Spinal cord (tissue), 9 donors: ENCODE measurements at regions not wholly inside any gene's neighbourhood (a gene's known extent, or its start where the extent isn't known, plus 50 kb on each side); places are given as distances from the start of the nearest gene placed in this dataset.
A peak's percentile ranks its signal among the peaks of the same experiment; 100 is the strongest.
"Not testable (repeated sequence)": the region's sequence is repeated elsewhere in the genome, so short reads cannot be mapped to it uniquely, and the experiment has no call there.

Experiments
- DNase-seq, 6 donors: peaks; one replicate each; pipeline versions ENCODE4 v3.0.0 to v3.0.0-alpha.2; 2013 to 2015; ENCODE audit warnings: low spot score in 6 of 6, low read depth in 4 of 6
- H3K27ac ChIP-seq: one replicate; pipeline ENCODE4 v1.5.1; 2013; ENCODE audit warnings: low read depth, low read length, control low read depth
- H3K27me3 ChIP-seq: one replicate; pipeline ENCODE4 v1.6.1; 2013; ENCODE audit warnings: low read length; ENCODE audit not compliant: control insufficient read depth, insufficient read depth
- H3K36me3 ChIP-seq: one replicate; pipeline ENCODE4 v1.6.1; 2013; ENCODE audit warnings: low read length; ENCODE audit not compliant: control insufficient read depth, insufficient read depth
- H3K4me1 ChIP-seq: one replicate; pipeline ENCODE4 v1.6.1; 2013; ENCODE audit warnings: low read length; ENCODE audit not compliant: control insufficient read depth, insufficient read depth
- H3K4me3 ChIP-seq: one replicate; pipeline ENCODE4 v1.5.1; 2013; ENCODE audit warnings: low read depth, low read length, control low read depth
- H3K9me3 ChIP-seq: one replicate; pipeline ENCODE4 v1.6.1; 2013; ENCODE audit warnings: low read length; ENCODE audit not compliant: control insufficient read depth, insufficient read depth
- WGBS: methylation state at CpG from one replicate; pipeline ENCODE4 v1.1.5; 2013; ENCODE audit warnings: missing lambda C conversion rate; ENCODE audit not compliant: insufficient coverage; 5-methylcytosine and 5-hydroxymethylcytosine counted together
- donor health status: healthy.

- H3K36me3 ChIP-seq, result no peaks in the 10 kb centered on the region
- no peaks in the 10 kb centered on the region for H3K27me3 ChIP-seq
- no peaks in the 10 kb centered on the region for H3K4me1 ChIP-seq
- no CpG with 5 or more reads among the region's 1 CpG for WGBS
- no peak for DNase-seq
- H3K27ac ChIP-seq, result no peak overlapping the region
- no peak overlapping the region for H3K4me3 ChIP-seq
- no peaks in the 10 kb centered on the region for H3K9me3 ChIP-seq
These were observed 1483.7 kb upstream of the ACO1 start for GRCh38 chr9:30900706-30901105.

GRCh38 chr9:30913331-30913730 is 1471.1 kb upstream of the ACO1 start:
- WGBS, result no CpG with 5 or more reads among the region's 3 CpGs
- H3K4me1 ChIP-seq, result no peaks in the 10 kb centered on the region
- H3K4me3 ChIP-seq, result no peak overlapping the region
- no peaks in the 10 kb centered on the region for H3K36me3 ChIP-seq
- H3K9me3 ChIP-seq, result no peaks in the 10 kb centered on the region
- DNase-seq, result no peak
- no peaks in the 10 kb centered on the region for H3K27me3 ChIP-seq
- no peak overlapping the region for H3K27ac ChIP-seq

- H3K4me3 ChIP-seq, result no peak overlapping the region
- DNase-seq, result no peak
- no peaks in the 10 kb centered on the region for H3K4me1 ChIP-seq
- H3K9me3 ChIP-seq, result no peaks in the 10 kb centered on the region
- 100% methylated on average over 3 of the region's 4 CpGs for WGBS
- no peaks in the 10 kb centered on the region for H3K27me3 ChIP-seq
- no peak overlapping the region for H3K27ac ChIP-seq
- H3K36me3 ChIP-seq, result no peaks in the 10 kb centered on the region
These were observed 1469.0 kb upstream of the ACO1 start for GRCh38 chr9:30915451-30915850.

GRCh38 chr9:30925126-30925525 is 1459.3 kb upstream of the ACO1 start:
- no peak for DNase-seq
- no peaks in the 10 kb centered on the region for H3K27me3 ChIP-seq
- 70% methylated on average over 1 of the region's 5 CpGs for WGBS
- no peak overlapping the region for H3K27ac ChIP-seq
- no peaks in the 10 kb centered on the region for H3K4me1 ChIP-seq
- H3K36me3 ChIP-seq, result no peaks in the 10 kb centered on the region
- H3K9me3 ChIP-seq, result no peaks in the 10 kb centered on the region
- no peak overlapping the region for H3K4me3 ChIP-seq

- no peaks in the 10 kb centered on the region for H3K4me1 ChIP-seq
- H3K9me3 ChIP-seq, result no peaks in the 10 kb centered on the region
- no peak overlapping the region for H3K27ac ChIP-seq
- no peak for DNase-seq
- WGBS, result no CpG with 5 or more reads among the region's 2 CpGs
- H3K36me3 ChIP-seq, result no peaks in the 10 kb centered on the region
- no peaks in the 10 kb centered on the region for H3K27me3 ChIP-seq
- H3K4me3 ChIP-seq, result no peak overlapping the region
These were observed 1458.8 kb upstream of the ACO1 start for GRCh38 chr9:30925635-30926034.

GRCh38 chr9:30928045-30928444 is 1456.4 kb upstream of the ACO1 start:
- no peaks in the 10 kb centered on the region for H3K9me3 ChIP-seq
- H3K36me3 ChIP-seq, result no peaks in the 10 kb centered on the region
- no peak overlapping the region for H3K4me3 ChIP-seq
- no peaks in the 10 kb centered on the region for H3K27me3 ChIP-seq
- H3K4me1 ChIP-seq, result no peaks in the 10 kb centered on the region
- no peak for DNase-seq
- 100% methylated on average over 1 of the region's 4 CpGs for WGBS
- H3K27ac ChIP-seq, result no peak overlapping the region

GRCh38 chr9:30932226-30932625 is 1452.2 kb upstream of the ACO1 start:
- no peak overlapping the region for H3K4me3 ChIP-seq
- no peaks in the 10 kb centered on the region for H3K9me3 ChIP-seq
- no peaks in the 10 kb centered on the region for H3K4me1 ChIP-seq
- WGBS, result 83% methylated on average over 1 of the region's 2 CpGs
- DNase-seq, result no peak
- H3K27ac ChIP-seq, result no peak overlapping the region
- no peaks in the 10 kb centered on the region for H3K27me3 ChIP-seq
- no peaks in the 10 kb centered on the region for H3K36me3 ChIP-seq

GRCh38 chr9:30935730-30936129 is 1448.7 kb upstream of the ACO1 start:
- Histone ChIP-seq H3K4me3 (no peak overlapping the region), H3K9me3 (no peaks in the 10 kb centered on the region), H3K36me3 (no peaks in the 10 kb centered on the region), H3K27ac (no peak overlapping the region), H3K4me1 (no peaks in the 10 kb centered on the region), H3K27me3 (no peaks in the 10 kb centered on the region)
- DNase-seq, result no peak

GRCh38 chr9:30937106-30937505 is 1447.3 kb upstream of the ACO1 start:
- WGBS, result no CpG with 5 or more reads among the region's 4 CpGs
- no peak overlapping the region for H3K4me3 ChIP-seq
- H3K9me3 ChIP-seq, result no peaks in the 10 kb centered on the region
- no peaks in the 10 kb centered on the region for H3K36me3 ChIP-seq
- H3K27me3 ChIP-seq, result no peaks in the 10 kb centered on the region
- DNase-seq, result peak in 1 of 6 donors; percentile 63
- H3K4me1 ChIP-seq, result no peaks in the 10 kb centered on the region
- no peak overlapping the region for H3K27ac ChIP-seq

- not testable (repeated sequence) for H3K27ac ChIP-seq, DNase-seq, H3K4me3 ChIP-seq, H3K27me3 ChIP-seq, H3K4me1 ChIP-seq, H3K9me3 ChIP-seq, H3K36me3 ChIP-seq
- WGBS, result 100% methylated on average over 1 of the region's 2 CpGs
These were observed 1441.6 kb upstream of the ACO1 start for GRCh38 chr9:30942852-30943251.
